ENCODE measurements at regions not wholly inside any gene's neighbourhood (a gene's known extent, or its start where the extent isn't known, plus 50 kb on each side); places are given as distances from the start of the nearest gene placed in this dataset.
A peak's percentile ranks its signal among the peaks of the same experiment; 100 is the strongest.

- TF ChIP-seq CTCF (IDR thresholded peaks at IDR 0.05; ENCODE audit: insufficient read depth, low read depth, low read length), result no peak
- no peak overlapping the region for H3K4me3 ChIP-seq (ENCODE audit: low read depth, low read length)
- DNase-seq (ENCODE audit: low read depth), result no peak
Measured at GRCh38 chr3:159609625-159610024, 379.0 kb upstream of the IL12A start.

GRCh38 chr3:159616234-159616825 is 372.3 kb upstream of the IL12A start:
- peak; percentile 70 for TF ChIP-seq CTCF (IDR thresholded peaks at IDR 0.05; ENCODE audit: insufficient read depth, low read depth, low read length)
- H3K4me3 ChIP-seq (ENCODE audit: low read depth, low read length), result no peak overlapping the region
- DNase-seq (ENCODE audit: low read depth), result peak; percentile 60

- no peak for TF ChIP-seq CTCF (IDR thresholded peaks at IDR 0.05; ENCODE audit: insufficient read depth, low read depth, low read length)
- no peak overlapping the region for H3K4me3 ChIP-seq (ENCODE audit: low read depth, low read length)
- DNase-seq (ENCODE audit: low read depth), result peak; percentile 67
Measured at GRCh38 chr3:159619341-159619885, 369.2 kb upstream of the IL12A start.

DNA sequence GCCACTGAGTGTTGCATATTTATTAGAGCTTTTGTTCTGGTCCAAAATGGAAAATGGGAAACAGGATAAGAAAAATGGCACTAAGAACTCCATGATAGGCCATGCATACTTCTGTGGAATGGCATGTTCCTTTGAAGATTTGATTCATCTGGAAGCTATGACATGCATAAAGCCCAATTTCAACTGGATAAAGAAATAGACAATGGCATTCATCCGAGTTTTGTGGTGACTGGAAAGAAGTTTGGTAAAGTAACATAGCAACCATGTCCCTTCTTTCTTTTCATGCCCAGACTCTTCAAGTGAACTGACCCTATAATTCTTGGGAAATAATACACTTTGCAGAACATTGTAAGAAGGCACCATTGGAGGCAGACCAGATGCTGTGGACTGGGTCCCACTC is 368.4 kb upstream of the IL12A start:
- H3K4me3 ChIP-seq (ENCODE audit: low read depth, low read length), result no peak overlapping the region
- TF ChIP-seq CTCF (IDR thresholded peaks at IDR 0.05; ENCODE audit: insufficient read depth, low read depth, low read length), result no peak
- no peak for DNase-seq (ENCODE audit: low read depth)

DNA sequence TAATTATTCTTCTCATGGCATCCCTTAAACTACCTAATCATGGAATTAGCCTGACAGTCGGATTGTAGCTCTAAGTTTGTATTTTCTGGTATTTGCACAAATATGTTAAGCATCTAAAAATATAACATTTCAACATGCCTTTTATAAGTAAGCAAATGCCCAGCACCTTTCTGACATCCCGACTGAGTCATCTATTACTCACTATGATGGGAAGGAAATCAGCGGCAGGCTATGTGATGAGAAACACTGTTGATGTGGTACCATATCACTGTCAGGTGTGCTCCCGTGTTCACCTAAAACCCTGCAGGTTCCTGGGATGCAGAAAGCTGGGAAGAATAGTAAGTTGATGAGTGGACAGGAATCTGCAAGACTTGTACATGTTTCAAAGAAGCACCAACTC is 367.8 kb upstream of the IL12A start:
- DNase-seq (ENCODE audit: low read depth), result peak; percentile 58
- no peak for TF ChIP-seq CTCF (IDR thresholded peaks at IDR 0.05; ENCODE audit: insufficient read depth, low read depth, low read length)

GRCh38 chr3:159624616-159625015 is 364.0 kb upstream of the IL12A start:
- H3K4me3 ChIP-seq (ENCODE audit: low read depth, low read length), result no peak overlapping the region
- no peak for DNase-seq (ENCODE audit: low read depth)
- no peak for TF ChIP-seq CTCF (IDR thresholded peaks at IDR 0.05; ENCODE audit: insufficient read depth, low read depth, low read length)

More for the DNA sequence above, 367.8 kb upstream of the IL12A start:
- H3K4me3 ChIP-seq (ENCODE audit: low read depth, low read length), result no peak overlapping the region

DNA sequence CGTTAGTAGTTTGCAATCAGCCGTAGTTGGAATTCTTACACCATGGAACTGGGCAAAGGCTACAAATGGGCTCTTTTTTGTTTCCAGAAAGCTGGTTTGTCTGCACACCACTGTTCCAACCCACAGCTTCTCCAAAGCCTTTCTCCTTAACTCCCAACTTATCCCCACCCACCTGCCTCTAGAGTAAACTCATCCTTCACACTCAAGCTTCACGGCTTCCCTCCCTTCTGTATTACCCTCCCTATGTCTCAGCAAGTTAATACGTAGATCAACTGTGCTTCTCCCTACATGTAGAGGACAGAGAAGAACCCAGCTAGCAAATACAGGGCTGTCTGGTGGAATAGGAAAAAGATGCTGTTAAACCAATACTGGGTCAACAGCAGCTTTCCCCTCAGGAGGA is 363.0 kb upstream of the IL12A start:
- no peak for TF ChIP-seq CTCF (IDR thresholded peaks at IDR 0.05; ENCODE audit: insufficient read depth, low read depth, low read length)
- DNase-seq (ENCODE audit: low read depth), result no peak
- no peak overlapping the region for H3K4me3 ChIP-seq (ENCODE audit: low read depth, low read length)
